ENCODE measurements at regions not wholly inside any gene's neighbourhood (a gene's known extent, or its start where the extent isn't known, plus 50 kb on each side); places are given as distances from the start of the nearest gene placed in this dataset.
A peak's percentile ranks its signal among the peaks of the same experiment; 100 is the strongest.
"Not testable (repeated sequence)": the region's sequence is repeated elsewhere in the genome, so short reads cannot be mapped to it uniquely, and the experiment has no call there.

DNA sequence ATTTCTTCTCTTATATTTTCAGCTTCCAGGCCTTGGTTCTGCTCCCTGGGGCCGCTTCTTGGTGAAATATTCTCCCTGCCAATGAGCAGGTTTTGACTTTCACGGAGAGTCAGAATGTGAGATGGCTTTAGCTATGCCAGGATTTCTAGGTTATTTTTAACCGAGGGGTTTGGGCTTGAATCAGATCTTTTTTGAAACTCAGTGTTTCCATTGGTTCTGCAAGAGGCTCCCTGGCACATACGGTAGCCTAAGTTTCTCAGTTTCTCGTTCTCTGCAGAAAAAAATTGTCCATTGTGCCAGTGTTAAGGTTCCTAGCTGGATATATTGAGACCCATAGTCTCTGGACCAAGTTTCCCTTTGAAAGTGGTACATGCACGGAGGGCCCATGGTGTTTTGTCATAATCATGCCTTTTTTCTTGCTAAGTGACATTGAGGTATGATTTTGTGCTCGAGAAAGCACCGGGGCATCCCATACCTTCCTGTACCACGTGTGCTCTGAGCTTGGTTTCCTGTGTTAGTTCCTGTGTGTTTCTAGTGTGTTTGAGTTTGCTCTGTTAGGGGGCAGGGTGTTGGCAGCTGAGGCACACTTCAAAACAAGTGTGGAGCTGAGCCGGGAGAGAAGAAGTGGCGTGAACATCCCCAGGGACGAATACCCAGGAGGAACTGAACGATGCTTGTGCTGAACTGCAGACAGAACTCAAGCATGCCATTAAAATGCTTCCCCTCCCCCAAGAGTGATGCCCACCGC is 127.2 kb downstream of the HS3ST3B1 start:
- Histone ChIP-seq H3K4me1 (ENCODE audit: insufficient read depth, low read length) (peaks cover 37% of the 10 kb centered on the region), H3K4me3 (ENCODE audit: low read length) (peak overlapping the region; percentile 23), H3K9me3 (ENCODE audit: low read depth, low read length) (no peaks in the 10 kb centered on the region), H3K27me3 (ENCODE audit: insufficient read depth, low read length) (no peaks in the 10 kb centered on the region)

GRCh38 chr17:14423156-14423555 is 122.3 kb downstream of the HS3ST3B1 start:
- H3K9me3 ChIP-seq (ENCODE audit: low read depth, low read length); H3K27me3 ChIP-seq (ENCODE audit: insufficient read depth, low read length); H3K4me3 ChIP-seq (ENCODE audit: low read length): not testable (repeated sequence)
- H3K4me1 ChIP-seq (ENCODE audit: insufficient read depth, low read length) = peaks cover 19% of the 10 kb centered on the region

DNA sequence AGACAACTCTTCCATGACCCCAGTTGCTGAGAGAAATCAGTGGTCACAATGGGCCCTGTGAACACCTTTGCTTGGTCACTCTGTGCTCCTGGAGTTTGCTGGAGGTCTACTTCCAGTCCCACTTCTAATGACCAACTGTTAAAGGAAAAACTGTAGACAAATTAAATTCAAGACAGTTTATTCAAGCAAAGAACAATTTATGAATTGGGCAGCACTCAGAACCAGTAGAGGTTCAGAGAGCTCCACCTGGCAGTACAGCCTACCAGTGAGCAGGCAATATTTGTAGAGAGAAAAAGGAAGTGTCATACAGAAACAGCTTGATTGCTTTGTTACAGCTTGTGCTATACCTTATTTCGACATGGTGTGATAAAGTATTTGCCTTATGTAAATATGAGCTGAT is 116.5 kb downstream of the HS3ST3B1 start:
- Histone ChIP-seq H3K9me3 (ENCODE audit: low read depth, low read length) (no peaks in the 10 kb centered on the region), H3K27me3 (ENCODE audit: insufficient read depth, low read length) (no peaks in the 10 kb centered on the region), H3K4me1 (ENCODE audit: insufficient read depth, low read length) (no peaks in the 10 kb centered on the region), H3K4me3 (ENCODE audit: low read length) (no peak overlapping the region)

DNA sequence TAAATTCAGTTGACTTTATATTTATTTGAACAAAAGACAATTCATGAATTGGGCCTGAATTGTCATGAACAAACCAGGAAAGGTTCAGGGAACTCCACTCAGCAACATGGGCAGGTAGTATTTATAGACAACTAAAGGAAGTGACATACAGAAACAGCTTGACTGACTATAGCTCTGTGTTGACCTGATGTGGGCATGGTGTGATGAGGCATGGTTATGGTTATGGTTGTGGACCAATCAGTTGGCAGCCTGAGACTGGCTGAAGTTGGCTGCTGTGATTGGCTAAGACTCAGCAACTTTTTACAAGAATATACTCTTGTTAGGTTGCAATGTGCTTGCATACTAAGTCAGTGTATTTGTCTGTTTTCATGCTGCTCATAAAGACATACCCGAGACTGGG is 108.4 kb downstream of the HS3ST3B1 start:
- Histone ChIP-seq H3K4me1 (ENCODE audit: insufficient read depth, low read length) (no peaks in the 10 kb centered on the region), H3K9me3 (ENCODE audit: low read depth, low read length) (no peaks in the 10 kb centered on the region), H3K4me3 (ENCODE audit: low read length) (no peak overlapping the region), H3K27me3 (ENCODE audit: insufficient read depth, low read length) (no peaks in the 10 kb centered on the region)

- Histone ChIP-seq H3K4me3 (ENCODE audit: low read length) (no peak overlapping the region), H3K9me3 (ENCODE audit: low read depth, low read length) (no peaks in the 10 kb centered on the region), H3K27me3 (ENCODE audit: insufficient read depth, low read length) (no peaks in the 10 kb centered on the region), H3K4me1 (ENCODE audit: insufficient read depth, low read length) (no peaks in the 10 kb centered on the region)
Observed at GRCh38 chr17:14407541-14407940, 106.7 kb downstream of the HS3ST3B1 start.

- Histone ChIP-seq H3K27me3 (ENCODE audit: insufficient read depth, low read length) (no peaks in the 10 kb centered on the region), H3K9me3 (ENCODE audit: low read depth, low read length) (no peaks in the 10 kb centered on the region), H3K4me3 (ENCODE audit: low read length) (no peak overlapping the region), H3K4me1 (ENCODE audit: insufficient read depth, low read length) (no peaks in the 10 kb centered on the region)
Observed at GRCh38 chr17:14405189-14405588, 104.3 kb downstream of the HS3ST3B1 start.

All from mononuclear cell (primary cell).